ENCODE measurements at regions not wholly inside any gene's neighbourhood (a gene's known extent, or its start where the extent isn't known, plus 50 kb on each side); places are given as distances from the start of the nearest gene placed in this dataset.

GRCh38 chr3:21170964-21171363 lies 580.0 kb downstream of the ZNF385D start:
- Histone ChIP-seq H3K14ac (ENCODE audit: insufficient read length) (no peak overlapping the region), H4K91ac (replicated peaks; ENCODE audit: insufficient read length, low read length) (no peak overlapping the region), H3K9me3 (ENCODE audit: insufficient read depth in 2 of 2, low read depth in 1 of 2, low read length in 1 of 2) (no peaks in the 10 kb centered on the region), H3K79me1 (ENCODE audit: low read depth, low read length) (no peaks in the 10 kb centered on the region), H2BK20ac (ENCODE audit: low read length) (no peak overlapping the region), H3K36me3 (ENCODE audit: control insufficient read depth in 2 of 4, insufficient read depth in 4 of 4, low read length in 3 of 4) (no peaks in the 10 kb centered on the region), H3K27ac (ENCODE audit: low read depth, low read length) (no peak overlapping the region), H4K20me1 (replicated peaks in 1 of 2; ENCODE audit: control insufficient read depth in 1 of 2, insufficient read depth in 2 of 2, low read length in 2 of 2) (no peaks in the 10 kb centered on the region), H3K9ac (replicated peaks in 1 of 4; ENCODE audit: extremely low read depth in 1 of 4, low read depth in 3 of 4, low read length in 3 of 4) (no peak overlapping the region), H3K23me2 (ENCODE audit: low read depth, low read length) (no peaks in the 10 kb centered on the region), H2AK5ac (ENCODE audit: low read depth, low read length) (no peak overlapping the region), H3K27me3 (replicated peaks in 1 of 4; ENCODE audit: control insufficient read depth in 3 of 4, extremely low read depth in 1 of 4, insufficient read depth in 3 of 4, low read length in 3 of 4) (no peaks in the 10 kb centered on the region), H2AFZ (ENCODE audit: low read length) (no peak overlapping the region), H3K4ac (replicated peaks; ENCODE audit: insufficient read length, low read depth, low read length) (no peak overlapping the region), H3K56ac (replicated peaks; ENCODE audit: insufficient read length, low read depth, low read length) (no peak overlapping the region), H2BK15ac (ENCODE audit: low read length) (no peak overlapping the region), H3K18ac (ENCODE audit: extremely low read depth, low read length) (no peak overlapping the region), H3K23ac (ENCODE audit: insufficient read length) (no peak overlapping the region), H4K5ac (ENCODE audit: insufficient read length, low read depth, low read length) (no peak overlapping the region), H3K79me2 (ENCODE audit: control insufficient read depth in 1 of 2, insufficient read depth in 2 of 2, low read length in 2 of 2) (no peaks in the 10 kb centered on the region), H3K4me2 (ENCODE audit: insufficient read depth in 1 of 2, low read depth in 2 of 2, low read length in 2 of 2) (no peak overlapping the region), H4K8ac (ENCODE audit: extremely low read depth, insufficient read depth, low read length) (no peak overlapping the region), H2BK120ac (replicated peaks; ENCODE audit: low read depth, low read length) (no peak overlapping the region), H2BK12ac (ENCODE audit: low read depth, low read length) (no peak overlapping the region), H3K4me1 (replicated peaks in 1 of 4; ENCODE audit: control insufficient read depth in 3 of 4, insufficient read depth in 4 of 4, low read length in 3 of 4) (peaks cover 0 to 3% (median 0%) of the 10 kb centered on the region in 4 experiments; a peak in 1 of 7 replicates), H3K4me3 (ENCODE audit: extremely low read depth in 1 of 4, insufficient read depth in 2 of 4, low read depth in 3 of 4, low read length in 4 of 4) (no peak overlapping the region), H2BK5ac (ENCODE audit: low read depth, low read length) (no peak overlapping the region)
- peak in 1 of 2 experiments; percentile 1 for DNase-seq (ENCODE audit: low read depth in 1 of 2, low spot score in 2 of 2)
- WGBS, 2 experiments (ENCODE audit: extremely low coverage in 1 of 2, insufficient coverage in 1 of 2, insufficient read length in 1 of 2, insufficient replicate concordance in 2 of 2, low coverage in 1 of 2, low lambda C conversion rate in 2 of 2, missing lambda C conversion rate in 1 of 2): 73% methylated on average over 1 of the region's 1 CpG; no CpG with 5 or more reads in 1 of the 2 experiments
- peak; percentile 84 for FAIRE-seq
- ChIA-PET CTCF (ENCODE audit: partially characterized antibody) (interaction anchor here (0.7 to 4.1 kb wide), 31 partner anchors 11 to 624 kb away, joined by 3 to 23 read pairs (median 4); no protein-coding TSS in a partner anchor), POLR2A (ENCODE audit: partially characterized antibody) (no interaction called here)
- TF ChIP-seq ZNF274 (IDR thresholded peaks at IDR 0.05; ENCODE audit: borderline replicate concordance, extremely low read depth, low read length) (no peak), RAD21 (IDR thresholded peaks at IDR 0.05 in 1 of 2, conservative IDR thresholded peaks at IDR 0.05 in 1 of 2; ENCODE audit: low read depth in 2 of 2, low read length in 2 of 2) (peak in 1 of 2 experiments; percentile 56; a peak in 2 of 4 replicates), RXRA (IDR thresholded peaks at IDR 0.05; ENCODE audit: insufficient read depth, low read depth, low read length) (no peak), CTCF (IDR thresholded peaks at IDR 0.05; ENCODE audit: control extremely low read depth in 1 of 3, insufficient read depth in 1 of 3, low read depth in 1 of 3, low read length in 3 of 3) (peak in 2 of 3 experiments; percentile 42 to 76; a peak in 3 of 4 replicates)
